Liver (tissue), 3 donors: ENCODE measurements at regions not wholly inside any gene's neighbourhood (a gene's known extent, or its start where the extent isn't known, plus 50 kb on each side); places are given as distances from the start of the nearest gene placed in this dataset.
"Not testable (repeated sequence)": the region's sequence is repeated elsewhere in the genome, so short reads cannot be mapped to it uniquely, and the experiment has no call there.

Source experiments
- CTCF ChIP-seq: fragments of 150-350 bp; IDR thresholded peaks from 2 replicates; pipeline ENCODE4 v1.5.1; 2017; ENCODE audit warnings: improper control_type of control experiment, low read depth, low read length; ENCODE audit not compliant: missing input control
- EGR1 ChIP-seq, 2 donors: IDR thresholded peaks; 2 replicates each; pipeline ENCODE4 v1.6.1; 2016 to 2018; ENCODE audit warnings: antibody characterized with exemption in 2 of 2, low read depth in 2 of 2
- JUND ChIP-seq, 2 donors: IDR thresholded peaks; 2 replicates each; pipeline ENCODE4 v1.6.1; 2016; ENCODE audit warnings: antibody characterized with exemption in 2 of 2
- RAD21 ChIP-seq, 2 donors: IDR thresholded peaks; 2 replicates each; pipeline ENCODE4 v1.6.1; 2016; ENCODE audit warnings: antibody characterized with exemption in 2 of 2, mild to moderate bottlenecking in 2 of 2
- REST ChIP-seq: IDR thresholded peaks from 2 replicates; pipeline ENCODE4 v1.6.1; 2016; ENCODE audit warnings: antibody characterized with exemption, mild to moderate bottlenecking
- RXRA ChIP-seq, 2 donors: IDR thresholded peaks; 2 replicates each; pipeline ENCODE4 v1.6.1; 2017 to 2018; ENCODE audit warnings: antibody characterized with exemption in 2 of 2, mild to moderate bottlenecking in 1 of 2
- SP1 ChIP-seq: IDR thresholded peaks from 2 replicates; pipeline ENCODE4 v1.6.1; 2018; ENCODE audit warnings: antibody characterized with exemption, mild to moderate bottlenecking
- ZBTB33 ChIP-seq: IDR thresholded peaks from 2 replicates; pipeline ENCODE4 v1.6.1; 2016; ENCODE audit warnings: antibody characterized with exemption
- donor health status: healthy.
- donor health status: healthy.

GRCh38 chr17:30650149-30650548 lies 172.9 kb downstream of the GOSR1 start:
- TF ChIP-seq RXRA (IDR thresholded peaks at IDR 0.05); JUND (IDR thresholded peaks at IDR 0.05); ZBTB33; CTCF; RAD21 (IDR thresholded peaks at IDR 0.05); EGR1 (IDR thresholded peaks at IDR 0.05; ENCODE audit: low read depth in 2 of 2); SP1; REST: not testable (repeated sequence)
